GM12878 (cell line): ENCODE measurements at regions not wholly inside any gene's neighbourhood (a gene's known extent, or its start where the extent isn't known, plus 50 kb on each side); places are given as distances from the start of the nearest gene placed in this dataset.

Experiments used
- KLF5 ChIP-seq: fragments of 450-650 bp; IDR thresholded peaks from 2 replicates; pipeline ENCODE4 v1.6.1; 2014; ENCODE audit warnings: mild to moderate bottlenecking; ENCODE audit not compliant: partially characterized antibody
- POLR2AphosphoS2 ChIP-seq: IDR thresholded peaks from 2 replicates; pipeline ENCODE4 v1.6.1; 2011; ENCODE audit warnings: low read depth, mild to moderate bottlenecking, low read length, improper control_type of control experiment, moderate library complexity
- RUNX3 ChIP-seq: IDR thresholded peaks from 2 replicates; pipeline ENCODE4 v1.6.1; 2012; ENCODE audit warnings: low read length, inconsistent platforms
- SREBF1 ChIP-seq: IDR thresholded peaks from 2 replicates; pipeline ENCODE4 v1.6.1; 2012; ENCODE audit warnings: mild to moderate bottlenecking, low read length
- WRNIP1 ChIP-seq: IDR thresholded peaks from 2 replicates; pipeline ENCODE4 v1.6.1; 2011; ENCODE audit warnings: low read depth, low read length, improper control_type of control experiment, borderline replicate concordance
- YY1 ChIP-seq: IDR thresholded peaks from 2 replicates; pipeline ENCODE4 v1.6.1; 2011; ENCODE audit warnings: low read depth, mild to moderate bottlenecking, low read length
- ZNF24 ChIP-seq: fragments of 450-650 bp; IDR thresholded peaks from 2 replicates; pipeline ENCODE4 v1.6.1; 2017; ENCODE audit warnings: antibody characterized with exemption, mild to moderate bottlenecking
- TF ChIP-seq, protein P1 (sequence below): fragments of 450-650 bp; IDR thresholded peaks from 2 replicates; pipeline ENCODE4 v1.6.1; 2017; ENCODE audit warnings: mild to moderate bottlenecking, moderate library complexity
- TF ChIP-seq, protein P2 (sequence below): fragments of 450-650 bp; IDR thresholded peaks from 2 replicates; pipeline ENCODE4 v1.6.1; 2018; ENCODE audit warnings: borderline replicate concordance, mild to moderate bottlenecking; ENCODE audit not compliant: partially characterized antibody
- TF ChIP-seq, protein P3 (sequence below): IDR thresholded peaks from 2 replicates; pipeline ENCODE4 v1.6.1; 2012; ENCODE audit warnings: low read depth, low read length, improper control_type of control experiment

DNA sequence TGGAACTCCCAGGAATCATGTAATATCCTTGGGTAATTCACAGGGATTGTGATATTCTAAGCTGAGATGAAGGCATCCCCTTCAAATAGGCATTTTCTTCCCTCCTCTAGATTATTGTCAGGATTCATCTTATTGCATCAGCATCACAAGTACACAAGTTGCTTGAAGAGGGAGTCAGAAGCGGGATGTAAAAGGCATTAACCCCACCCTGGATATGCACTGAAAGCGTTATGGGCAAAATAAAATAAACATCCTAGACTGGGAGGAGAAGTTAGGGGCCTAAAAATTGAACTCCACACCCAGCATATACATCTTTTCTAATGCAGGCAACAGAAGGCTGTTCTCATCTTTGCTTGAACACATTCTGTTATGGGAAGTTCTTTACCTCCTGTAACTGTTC lies 381.2 kb downstream of the SETD4 start (continued):
- TF ChIP-seq, protein P1, sequence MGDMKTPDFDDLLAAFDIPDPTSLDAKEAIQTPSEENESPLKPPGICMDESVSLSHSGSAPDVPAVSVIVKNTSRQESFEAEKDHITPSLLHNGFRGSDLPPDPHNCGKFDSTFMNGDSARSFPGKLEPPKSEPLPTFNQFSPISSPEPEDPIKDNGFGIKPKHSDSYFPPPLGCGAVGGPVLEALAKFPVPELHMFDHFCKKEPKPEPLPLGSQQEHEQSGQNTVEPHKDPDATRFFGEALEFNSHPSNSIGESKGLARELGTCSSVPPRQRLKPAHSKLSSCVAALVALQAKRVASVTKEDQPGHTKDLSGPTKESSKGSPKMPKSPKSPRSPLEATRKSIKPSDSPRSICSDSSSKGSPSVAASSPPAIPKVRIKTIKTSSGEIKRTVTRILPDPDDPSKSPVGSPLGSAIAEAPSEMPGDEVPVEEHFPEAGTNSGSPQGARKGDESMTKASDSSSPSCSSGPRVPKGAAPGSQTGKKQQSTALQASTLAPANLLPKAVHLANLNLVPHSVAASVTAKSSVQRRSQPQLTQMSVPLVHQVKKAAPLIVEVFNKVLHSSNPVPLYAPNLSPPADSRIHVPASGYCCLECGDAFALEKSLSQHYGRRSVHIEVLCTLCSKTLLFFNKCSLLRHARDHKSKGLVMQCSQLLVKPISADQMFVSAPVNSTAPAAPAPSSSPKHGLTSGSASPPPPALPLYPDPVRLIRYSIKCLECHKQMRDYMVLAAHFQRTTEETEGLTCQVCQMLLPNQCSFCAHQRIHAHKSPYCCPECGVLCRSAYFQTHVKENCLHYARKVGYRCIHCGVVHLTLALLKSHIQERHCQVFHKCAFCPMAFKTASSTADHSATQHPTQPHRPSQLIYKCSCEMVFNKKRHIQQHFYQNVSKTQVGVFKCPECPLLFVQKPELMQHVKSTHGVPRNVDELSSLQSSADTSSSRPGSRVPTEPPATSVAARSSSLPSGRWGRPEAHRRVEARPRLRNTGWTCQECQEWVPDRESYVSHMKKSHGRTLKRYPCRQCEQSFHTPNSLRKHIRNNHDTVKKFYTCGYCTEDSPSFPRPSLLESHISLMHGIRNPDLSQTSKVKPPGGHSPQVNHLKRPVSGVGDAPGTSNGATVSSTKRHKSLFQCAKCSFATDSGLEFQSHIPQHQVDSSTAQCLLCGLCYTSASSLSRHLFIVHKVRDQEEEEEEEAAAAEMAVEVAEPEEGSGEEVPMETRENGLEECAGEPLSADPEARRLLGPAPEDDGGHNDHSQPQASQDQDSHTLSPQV: no peak
- TF ChIP-seq ZNF24 (no peak), KLF5 (no peak), RUNX3 (no peak), POLR2AphosphoS2 (no peak), WRNIP1 (no peak), SREBF1 (no peak), YY1 (no peak)
- TF ChIP-seq, protein P2, sequence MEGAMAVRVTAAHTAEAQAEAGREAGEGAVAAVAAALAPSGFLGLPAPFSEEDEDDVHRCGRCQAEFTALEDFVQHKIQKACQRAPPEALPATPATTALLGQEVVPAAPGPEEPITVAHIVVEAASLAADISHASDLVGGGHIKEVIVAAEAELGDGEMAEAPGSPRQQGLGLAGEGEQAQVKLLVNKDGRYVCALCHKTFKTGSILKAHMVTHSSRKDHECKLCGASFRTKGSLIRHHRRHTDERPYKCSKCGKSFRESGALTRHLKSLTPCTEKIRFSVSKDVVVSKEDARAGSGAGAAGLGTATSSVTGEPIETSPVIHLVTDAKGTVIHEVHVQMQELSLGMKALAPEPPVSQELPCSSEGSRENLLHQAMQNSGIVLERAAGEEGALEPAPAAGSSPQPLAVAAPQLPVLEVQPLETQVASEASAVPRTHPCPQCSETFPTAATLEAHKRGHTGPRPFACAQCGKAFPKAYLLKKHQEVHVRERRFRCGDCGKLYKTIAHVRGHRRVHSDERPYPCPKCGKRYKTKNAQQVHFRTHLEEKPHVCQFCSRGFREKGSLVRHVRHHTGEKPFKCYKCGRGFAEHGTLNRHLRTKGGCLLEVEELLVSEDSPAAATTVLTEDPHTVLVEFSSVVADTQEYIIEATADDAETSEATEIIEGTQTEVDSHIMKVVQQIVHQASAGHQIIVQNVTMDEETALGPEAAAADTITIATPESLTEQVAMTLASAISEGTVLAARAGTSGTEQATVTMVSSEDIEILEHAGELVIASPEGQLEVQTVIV: no peak
- TF ChIP-seq, protein P3, sequence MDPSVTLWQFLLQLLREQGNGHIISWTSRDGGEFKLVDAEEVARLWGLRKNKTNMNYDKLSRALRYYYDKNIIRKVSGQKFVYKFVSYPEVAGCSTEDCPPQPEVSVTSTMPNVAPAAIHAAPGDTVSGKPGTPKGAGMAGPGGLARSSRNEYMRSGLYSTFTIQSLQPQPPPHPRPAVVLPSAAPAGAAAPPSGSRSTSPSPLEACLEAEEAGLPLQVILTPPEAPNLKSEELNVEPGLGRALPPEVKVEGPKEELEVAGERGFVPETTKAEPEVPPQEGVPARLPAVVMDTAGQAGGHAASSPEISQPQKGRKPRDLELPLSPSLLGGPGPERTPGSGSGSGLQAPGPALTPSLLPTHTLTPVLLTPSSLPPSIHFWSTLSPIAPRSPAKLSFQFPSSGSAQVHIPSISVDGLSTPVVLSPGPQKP: no peak
